ENCODE measurements at regions not wholly inside any gene's neighbourhood (a gene's known extent, or its start where the extent isn't known, plus 50 kb on each side); places are given as distances from the start of the nearest gene placed in this dataset.

DNA sequence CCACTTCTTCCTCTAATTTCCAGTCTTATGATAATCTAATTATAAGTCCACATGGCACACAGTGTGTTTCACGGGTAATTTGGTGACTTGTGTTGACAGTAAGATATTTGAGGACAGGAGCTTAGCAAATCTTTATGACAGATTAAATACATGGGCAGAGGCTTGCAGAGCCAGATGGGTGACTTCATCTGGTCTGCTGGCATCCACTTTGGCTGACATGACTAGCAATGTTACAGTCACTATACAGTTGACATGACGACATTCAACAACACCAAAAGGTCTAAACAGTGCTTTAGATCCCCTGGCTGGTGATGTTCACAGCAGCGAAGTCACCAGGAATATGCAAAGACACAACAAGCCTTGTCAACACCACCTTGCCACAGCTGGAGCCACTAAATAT is 147.2 kb downstream of the ETS2 start:
- no peak for DNase-seq

DNA sequence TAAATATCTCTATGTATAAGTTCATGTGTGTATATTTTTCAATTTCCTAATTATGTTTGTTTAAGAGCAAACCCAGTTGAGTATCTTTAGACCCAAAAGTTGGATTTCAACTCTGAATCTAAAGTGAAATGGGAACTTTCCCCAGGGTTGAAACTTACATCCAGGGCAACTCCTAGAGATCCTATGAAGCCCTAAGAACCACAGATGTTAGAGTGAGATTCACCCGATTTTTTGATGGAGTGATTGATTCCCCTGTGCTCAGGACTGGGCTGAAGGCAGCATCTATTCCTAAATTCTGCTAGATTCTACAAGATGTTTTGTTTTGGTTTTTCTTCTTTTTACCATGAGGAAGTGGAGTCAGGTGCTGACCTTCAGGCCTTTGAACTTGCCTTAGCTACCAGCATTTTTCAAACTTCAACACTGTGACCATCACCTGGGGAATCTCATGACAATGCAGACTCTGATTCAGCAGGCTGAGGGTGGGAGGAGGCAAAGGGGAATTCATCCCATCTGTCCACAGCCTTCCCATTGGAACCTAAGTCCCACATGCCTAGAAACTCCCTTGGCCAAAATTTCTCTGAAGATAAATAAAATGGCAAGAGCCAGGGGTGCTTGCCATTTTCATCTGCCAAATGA is 145.5 kb downstream of the ETS2 start:
- DNase-seq, result no peak

DNA sequence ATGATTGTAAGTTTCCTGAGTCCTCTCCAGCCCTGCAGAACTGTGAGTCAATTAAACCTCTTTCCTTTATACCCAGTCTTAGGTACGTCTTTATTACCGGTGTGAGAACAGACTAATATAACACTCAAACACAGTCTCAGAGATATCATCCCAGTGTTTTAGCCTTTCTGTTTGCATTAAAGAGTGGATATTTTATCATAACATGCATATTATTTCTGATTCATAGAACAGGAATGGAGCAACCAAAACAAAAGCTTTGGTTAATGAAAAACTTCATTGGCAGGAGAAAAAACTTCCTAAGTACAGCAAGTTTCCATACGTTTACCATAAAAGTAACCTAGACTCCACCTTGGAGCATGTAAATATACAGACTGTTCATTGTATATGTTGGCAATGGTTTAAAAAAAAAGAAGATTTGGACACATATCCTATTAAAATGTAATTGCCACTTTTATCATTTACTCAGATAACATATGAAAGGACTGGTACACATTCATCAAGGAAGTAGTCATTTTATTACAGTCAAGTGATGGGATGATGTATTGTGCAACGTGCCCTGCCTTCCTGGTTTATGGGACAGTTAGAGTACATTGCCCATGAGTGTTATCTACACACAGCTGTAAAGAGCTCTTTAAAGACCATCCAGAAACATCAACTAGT is 144.8 kb downstream of the ETS2 start:
- no peak for DNase-seq

DNA sequence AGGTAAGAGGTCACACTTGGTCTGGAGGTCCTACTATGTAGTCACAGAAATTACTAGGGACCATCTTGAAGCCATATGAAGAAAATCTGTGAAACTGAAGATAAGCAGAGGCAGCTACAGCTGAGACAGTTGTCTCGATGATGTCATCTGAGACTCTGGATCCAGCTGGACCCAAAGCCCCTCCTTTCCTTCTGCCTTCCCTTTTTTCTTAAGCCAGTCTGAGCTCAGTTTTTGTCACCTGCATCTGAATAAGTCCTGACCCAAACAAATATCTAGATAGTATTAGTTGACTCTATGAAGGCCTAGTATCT is 143.3 kb downstream of the ETS2 start:
- no peak for DNase-seq

DNA sequence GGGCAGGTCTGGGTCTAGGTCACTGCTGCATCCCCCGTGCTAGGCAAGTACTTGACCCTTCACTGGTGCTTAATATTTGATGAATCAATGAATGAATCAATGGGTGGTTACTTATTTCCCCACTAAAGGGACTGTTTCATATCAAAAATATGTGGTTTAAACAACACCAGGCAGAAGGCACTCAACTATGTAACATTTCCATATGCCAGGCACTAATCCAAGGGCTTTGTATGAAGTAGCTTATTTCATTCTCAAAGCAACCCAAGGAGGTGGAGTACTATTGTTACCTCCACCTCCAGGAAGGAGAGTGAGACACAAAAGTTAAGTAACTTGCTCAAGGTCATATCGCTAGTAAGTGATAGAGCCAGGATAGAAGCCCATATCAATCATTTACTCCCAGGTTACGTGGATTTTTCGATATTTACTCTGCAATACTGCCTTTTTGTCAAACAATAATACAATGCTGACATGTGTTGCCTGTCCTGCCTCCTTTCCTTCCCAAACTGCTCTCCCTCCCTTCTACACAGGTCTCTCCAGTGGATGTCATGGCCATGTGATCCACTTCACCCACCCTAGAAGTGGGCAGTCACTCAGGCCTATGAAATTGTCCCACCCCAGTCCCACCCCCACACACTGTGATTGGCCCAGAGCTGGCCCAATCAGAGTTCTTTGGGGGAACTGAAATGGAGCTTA is 142.8 kb downstream of the ETS2 start:
- DNase-seq, result no peak

DNA sequence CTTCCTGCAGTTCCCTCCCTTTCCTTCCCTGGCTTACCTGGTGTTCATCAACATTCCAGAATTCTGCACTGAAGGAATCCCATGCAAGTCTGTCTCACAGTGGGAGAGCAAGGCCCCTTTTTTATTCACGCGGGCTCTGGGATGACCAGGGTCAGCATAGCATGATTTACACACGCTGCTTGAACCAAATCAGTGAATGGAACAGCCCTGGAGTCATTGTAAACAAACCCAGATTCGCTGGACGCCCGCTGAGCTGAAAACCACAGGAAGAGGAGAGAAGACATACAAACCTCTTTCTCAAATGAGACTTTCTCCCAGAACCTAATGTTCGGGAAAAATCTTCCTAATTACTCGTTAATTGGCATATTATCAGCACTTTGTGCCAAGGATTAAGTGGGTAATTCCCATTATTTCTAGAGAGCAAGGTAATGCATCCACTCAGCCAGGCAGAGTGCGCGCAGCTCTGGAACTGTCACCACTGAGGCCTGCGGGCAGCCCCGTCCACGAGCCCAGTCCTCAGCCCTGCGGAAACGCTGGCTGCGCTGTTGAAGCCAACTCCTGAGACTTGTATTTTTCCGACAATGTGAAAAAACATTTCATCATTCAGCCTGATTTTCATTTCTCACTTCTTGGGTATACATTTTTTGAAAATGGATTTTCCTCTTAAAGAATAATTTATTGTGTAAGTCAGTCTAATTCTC is 140.0 kb downstream of the ETS2 start:
- DNase-seq, result no peak

DNA sequence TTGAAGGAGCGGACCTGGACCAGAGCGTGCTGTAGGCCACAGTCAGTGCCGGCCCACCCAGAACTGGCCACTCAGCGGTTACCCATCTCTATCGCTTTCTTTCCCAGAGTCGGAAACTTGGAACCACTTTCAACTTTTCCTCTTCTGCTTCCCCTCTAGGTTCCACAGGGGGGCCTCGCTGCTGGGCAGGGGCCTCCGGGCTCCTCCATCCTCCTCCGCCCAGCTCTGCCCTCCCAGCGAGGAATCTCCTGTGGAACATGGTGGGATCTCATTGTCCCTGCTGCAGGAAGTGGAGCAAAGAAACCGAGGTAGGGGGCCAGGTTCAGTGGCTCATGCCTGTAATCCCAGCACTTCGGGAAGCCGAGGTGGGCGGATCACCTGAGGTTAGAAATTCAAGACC is 139.2 kb downstream of the ETS2 start:
- DNase-seq, result no peak

DNA sequence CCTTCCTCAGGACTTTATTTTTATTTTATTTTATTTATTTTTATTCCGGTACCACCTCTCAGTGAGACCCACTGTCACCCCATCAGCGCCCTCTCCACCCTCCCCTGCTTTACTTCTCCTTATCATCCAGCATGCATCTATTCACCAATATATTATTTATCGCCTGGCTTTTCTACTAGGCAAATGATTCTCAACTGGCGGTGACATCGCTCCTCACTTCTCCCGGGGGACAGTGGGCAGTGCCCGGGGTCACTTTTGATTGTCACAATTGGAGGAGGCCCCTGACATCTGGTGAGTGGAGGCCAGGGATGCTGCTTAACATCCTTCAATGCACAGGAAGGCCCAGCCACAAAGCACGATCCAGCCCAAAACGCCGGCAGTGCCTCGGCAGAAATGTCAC is 138.7 kb downstream of the ETS2 start:
- no peak for DNase-seq

DNA sequence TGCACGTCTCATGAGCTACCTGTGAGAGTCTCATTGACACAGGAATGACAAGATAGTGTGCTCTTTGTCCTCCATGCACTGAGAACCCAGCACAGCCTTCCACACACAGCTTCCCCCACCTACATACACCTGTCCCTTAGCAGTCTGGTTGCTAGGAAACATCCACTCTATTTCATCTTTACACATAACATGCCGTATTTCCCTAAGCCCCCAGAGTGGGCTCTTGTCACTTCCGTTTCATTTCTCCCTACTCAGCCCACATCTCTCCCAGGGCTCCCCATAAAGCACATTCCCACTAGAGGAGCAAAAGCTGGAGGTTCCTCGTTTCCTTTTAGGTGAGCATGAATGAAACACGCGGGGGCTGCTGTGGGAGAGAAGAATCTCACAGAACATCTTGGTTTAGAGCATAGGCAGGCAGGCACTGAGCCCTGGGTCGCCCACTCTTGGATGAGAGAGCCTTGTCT is 137.1 kb downstream of the ETS2 start:
- no peak for DNase-seq

DNA sequence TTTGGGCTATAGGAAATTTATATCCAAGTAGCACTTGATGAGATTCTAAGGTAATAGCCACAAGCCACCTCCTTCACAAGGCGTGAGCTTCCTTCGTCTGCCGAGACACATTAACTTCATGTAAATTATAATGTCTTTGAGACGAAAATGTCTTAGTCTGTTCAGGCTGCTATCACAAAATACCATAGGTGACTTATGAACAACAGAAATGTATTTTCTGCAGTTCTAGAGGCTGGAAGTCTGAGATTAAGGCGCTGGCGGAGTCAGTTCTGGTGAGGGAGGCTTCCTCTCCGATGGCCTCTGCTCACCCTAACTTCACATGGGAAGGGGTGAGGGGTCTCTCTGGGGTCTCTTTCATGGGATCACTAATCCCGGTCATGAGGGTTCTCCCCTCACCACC is 133.0 kb downstream of the ETS2 start:
- no peak for DNase-seq

DNA sequence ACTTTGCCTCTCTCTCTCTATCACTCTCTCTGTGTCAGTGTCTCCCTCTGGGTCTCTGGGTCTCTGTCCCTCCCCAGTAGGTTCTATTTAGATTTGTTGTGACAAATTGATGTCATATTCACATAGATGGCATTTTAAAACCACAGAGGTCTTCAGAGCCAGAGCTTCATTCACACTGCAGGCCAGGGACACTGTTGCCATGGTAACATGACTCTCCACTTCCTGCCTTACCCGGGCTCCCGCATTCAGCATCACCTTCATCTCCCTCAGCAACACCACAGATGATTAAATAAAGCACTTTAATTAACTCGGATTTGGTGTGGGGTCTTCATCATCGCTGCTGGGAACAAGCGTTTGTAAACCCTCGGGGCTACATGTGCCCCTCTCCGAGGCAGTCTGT is 132.6 kb downstream of the ETS2 start:
- peak; percentile 54 for DNase-seq

DNA sequence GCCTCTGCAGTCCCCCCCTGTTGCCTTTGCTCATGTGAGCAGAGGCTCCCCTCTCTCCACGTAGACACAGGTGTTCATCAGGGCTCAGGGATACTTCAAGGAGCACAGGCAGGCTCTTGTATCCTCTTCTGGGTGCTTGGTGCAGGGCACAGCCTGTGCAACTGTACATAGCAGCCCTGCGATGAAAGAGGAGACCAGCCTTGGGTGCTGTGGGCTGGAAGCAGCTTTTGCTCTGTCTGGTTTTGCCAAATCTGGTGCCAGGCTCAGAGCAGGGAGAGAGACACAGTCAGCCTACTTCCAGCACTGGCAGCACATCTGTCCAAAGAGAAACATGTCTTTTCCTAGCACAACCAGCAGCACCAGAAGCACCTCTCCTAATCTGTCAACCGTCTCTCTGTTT is 132.1 kb downstream of the ETS2 start:
- DNase-seq, result no peak

DNA sequence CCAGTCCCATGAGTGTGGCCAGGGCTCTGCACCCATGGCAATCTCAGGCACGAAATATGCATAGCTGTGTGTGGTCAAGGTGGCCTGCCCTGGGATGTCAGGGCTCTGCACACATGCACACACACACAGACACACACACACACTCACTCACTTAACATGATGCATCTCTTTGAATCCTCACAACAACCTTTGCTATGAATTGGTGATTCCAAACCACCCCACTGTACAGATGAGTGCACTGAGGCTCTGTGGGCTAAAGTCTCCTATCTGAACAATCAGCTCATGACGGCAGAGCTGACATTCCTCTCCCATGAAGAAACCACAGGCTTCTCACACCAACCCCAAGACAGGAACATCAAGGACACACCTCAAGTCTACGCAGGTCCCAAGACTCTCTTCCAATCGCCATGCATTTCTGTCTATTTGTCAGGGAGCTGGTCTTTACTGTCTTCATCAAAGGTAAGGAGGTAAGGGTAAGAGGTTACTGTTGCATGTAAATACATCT is 131.6 kb downstream of the ETS2 start:
- no peak for DNase-seq

DNA sequence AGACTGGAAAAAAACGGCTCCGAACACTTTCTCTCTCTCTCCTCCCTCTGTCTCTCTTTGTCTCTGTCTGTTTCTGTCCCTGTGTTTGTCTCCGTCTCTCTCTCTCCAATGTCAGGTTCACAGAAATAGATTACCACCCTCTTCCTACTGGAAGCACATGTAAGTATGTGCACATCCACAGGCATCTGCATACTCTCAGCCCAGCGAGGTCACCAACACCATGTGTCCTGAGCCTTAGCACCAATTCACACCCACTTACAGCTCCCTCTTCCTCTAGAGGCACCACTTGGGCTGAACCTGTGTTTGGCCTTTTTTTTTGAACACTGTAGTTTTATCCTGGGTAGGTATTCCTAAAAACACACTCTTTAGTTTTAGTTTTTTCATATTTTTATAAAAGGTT is 130.5 kb downstream of the ETS2 start:
- DNase-seq, result no peak

DNA sequence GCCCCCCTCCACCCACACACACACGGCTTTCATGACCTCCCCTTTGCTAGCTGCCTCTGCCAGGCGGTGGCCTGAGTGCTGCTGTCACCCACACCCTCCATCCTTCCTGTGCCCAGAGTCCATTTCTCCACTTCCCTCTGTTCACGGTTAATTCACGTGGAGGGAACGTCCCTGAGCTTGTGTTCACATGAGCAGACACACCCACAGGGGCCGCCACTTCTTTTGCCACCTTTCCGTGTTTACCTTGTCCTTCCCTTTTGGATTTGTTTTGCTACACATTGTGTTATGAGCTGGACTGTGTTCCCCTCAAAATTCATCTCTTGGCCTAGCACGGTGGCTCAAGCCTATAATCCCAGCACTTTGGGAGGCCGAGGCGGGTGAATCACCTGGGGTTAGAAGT is 128.0 kb downstream of the ETS2 start:
- no peak for DNase-seq

DNA sequence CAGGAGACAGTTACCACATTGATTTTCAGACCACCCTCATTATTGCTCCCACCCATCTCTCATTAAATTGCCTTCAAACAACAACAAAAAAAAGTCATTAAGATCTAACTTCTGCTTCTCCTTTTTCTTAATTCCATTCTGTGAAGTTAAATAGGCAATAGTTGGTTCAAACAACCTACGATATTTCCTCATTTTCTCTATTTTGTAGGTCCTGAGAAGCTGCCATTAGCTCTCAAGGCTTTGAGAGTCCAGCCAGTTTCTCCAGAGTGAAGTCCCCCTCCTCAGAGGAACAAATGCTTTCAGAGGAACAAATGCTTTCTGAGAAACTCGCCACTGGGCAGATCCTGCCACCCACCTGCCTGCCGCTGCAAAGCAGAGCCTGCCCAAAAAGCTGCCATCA is 125.6 kb downstream of the ETS2 start:
- no peak for DNase-seq

DNA sequence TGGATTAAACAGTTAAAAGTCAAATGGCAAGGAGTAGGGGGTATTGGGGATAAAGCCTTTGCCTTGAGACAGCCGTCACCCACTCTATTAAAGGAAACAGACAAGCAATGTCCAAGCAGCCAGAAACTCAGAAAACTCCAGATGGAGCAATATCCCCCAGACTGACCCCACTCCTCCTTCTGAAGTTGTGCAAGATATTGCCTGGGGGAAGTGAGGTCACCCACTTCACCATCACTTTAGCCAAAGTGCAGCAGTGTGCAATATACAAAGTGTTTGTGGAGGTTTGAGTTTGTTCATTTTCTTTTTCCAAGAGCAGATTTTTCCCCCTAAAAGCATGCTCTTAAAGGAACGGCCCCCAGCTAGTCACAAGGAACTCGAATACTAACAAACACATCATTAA is 125.1 kb downstream of the ETS2 start:
- no peak for DNase-seq

DNA sequence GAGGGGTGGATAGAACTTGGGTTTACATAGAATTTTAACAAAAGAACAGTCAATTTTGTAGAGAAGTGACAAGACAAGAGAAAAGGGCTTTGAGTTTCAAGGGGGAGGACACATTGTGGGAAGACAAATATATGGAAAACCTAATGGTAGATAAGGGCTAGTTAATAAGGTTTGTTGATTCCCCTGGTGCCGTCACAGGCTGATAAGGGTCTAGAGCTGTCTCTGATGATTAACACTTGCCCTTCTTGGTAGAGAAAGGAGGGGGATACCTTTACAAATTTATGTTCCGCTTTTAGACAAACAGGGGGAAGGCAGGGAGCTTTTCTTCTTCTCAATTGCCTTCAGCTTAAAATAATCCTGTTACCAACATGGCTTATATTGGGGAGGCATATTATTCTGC is 124.3 kb downstream of the ETS2 start:
- no peak for DNase-seq

DNA sequence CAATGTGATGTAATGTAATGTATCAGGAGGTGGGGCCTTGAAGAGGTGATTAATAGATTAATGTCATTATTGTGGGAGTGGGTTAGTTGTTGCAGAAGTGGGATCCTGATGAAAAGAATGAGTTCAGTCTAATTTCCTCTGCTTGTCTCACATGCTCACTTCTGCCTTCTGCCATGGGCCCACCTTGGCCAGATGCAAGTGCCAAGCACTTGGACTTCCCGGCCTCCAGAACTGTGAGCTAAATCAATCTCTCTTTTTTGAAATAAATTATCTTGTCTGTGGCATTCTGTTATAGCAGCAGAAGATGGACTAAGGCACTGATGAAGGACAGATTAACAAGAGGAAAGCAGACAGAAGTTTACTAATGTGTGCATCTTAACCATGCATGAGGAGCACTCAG is 123.9 kb downstream of the ETS2 start:
- no peak for DNase-seq

DNA sequence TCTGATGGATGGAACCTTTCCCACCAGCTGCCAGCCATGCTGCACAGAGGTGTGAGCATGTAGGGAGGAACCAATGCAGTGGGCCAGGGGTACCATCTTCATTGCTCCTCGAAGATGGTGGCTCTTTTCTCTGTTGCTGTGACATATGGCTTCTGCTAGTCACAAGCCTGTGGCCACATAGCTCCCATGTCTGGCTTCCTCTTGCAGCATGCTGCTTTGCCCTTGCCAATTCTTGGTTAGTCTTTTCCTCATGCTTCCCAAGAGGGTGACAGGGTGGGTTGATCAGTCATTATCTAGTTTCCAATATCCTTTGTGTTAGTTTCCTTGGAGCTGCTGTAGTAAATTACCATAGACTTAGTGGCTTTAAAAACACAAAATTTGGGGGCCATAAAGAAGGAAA is 123.4 kb downstream of the ETS2 start:
- DNase-seq, result no peak

DNA sequence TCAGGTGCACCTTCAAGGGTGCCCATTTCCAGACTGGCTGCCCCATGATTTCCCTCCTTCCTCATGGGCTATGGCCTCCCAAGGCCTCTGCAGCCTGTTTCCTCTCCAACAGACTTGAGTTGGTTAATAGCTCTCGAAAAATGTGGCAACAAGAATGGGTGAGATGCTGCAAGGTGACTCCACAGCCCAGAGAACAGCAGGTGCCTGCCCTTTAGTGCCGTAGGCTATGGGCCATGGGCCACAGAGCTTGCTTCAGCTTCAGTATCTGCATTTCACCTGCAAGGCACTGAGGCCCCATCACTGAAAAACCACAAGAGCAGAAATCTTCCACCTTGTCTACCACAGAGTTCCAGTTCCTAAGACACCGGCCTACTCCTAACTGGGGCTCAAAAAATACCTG is 122.0 kb downstream of the ETS2 start:
- no peak for DNase-seq

DNA sequence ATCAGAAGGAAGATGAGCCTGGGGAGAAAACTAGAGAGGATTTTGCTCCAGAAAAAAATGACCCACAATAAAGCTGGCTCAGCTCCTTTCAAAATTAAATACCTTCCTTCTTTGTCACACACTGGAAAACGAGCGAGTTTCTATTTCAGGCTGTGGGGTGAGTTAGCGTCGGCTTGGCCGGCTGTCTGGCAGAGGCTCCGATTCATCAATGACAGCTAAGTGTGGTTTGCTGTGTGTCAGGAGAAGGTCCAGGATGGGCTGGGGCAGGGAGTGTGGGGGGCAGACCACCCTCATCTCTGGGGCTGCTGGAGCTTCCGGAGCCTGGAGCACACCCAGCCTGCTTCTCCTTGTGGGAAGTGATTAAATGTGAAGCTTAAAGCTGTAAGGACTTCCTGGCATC is 120.2 kb downstream of the ETS2 start:
- no peak for DNase-seq

DNA sequence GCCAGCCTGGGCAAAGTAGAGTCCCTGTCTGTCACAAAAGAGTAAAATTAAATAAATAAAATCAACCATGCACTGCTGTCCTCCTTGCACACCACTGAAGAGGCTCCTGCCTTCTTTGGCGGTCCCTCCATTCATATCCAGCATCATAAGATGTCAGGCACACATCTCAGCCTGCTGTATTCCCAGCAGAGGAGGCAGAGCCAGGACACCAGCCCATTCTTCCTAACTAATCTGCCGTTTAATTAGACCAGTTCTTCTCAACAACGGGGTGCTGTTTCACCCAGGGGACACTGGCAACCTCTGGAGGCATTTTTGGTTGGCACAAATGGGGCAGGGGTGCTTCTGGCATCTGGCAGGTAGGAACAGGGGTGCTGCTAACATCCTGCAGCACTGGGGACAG is 119.7 kb downstream of the ETS2 start:
- no peak for DNase-seq

DNA sequence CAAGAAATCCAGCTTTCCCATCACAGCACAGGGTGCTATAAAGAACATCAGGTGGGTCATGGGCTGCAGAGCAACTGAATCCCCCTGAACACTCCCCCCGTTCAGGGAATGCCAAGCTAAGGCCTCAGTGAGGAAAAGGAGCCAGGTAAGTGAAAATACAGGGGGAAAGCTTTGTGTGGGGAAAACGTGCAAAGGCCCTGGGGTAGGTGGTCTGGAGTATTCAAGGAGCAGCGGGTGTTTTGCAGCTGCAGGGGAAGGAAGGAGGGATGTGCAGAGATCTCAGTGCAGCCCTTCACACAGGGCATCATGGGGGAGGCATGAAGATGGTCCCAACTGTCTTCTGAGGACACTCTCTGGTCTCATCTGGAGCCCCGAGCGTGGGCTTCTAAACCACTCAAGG is 119.2 kb downstream of the ETS2 start:
- no peak for DNase-seq
